AG04449 (cell line): ENCODE measurements at regions not wholly inside any gene's neighbourhood (a gene's known extent, or its start where the extent isn't known, plus 50 kb on each side); places are given as distances from the start of the nearest gene placed in this dataset.

Source experiments
- CTCF ChIA-PET: fragments of 350-600 bp; formaldehyde crosslinking; extraction: SDS; loops from one replicate; lab custom pipeline; 2021; ENCODE audit warnings: antibody characterized with exemption; lab: Yijun Ruan, JAX
- POLR2A ChIA-PET: fragments of 400-600, 350-600 bp; formaldehyde crosslinking; extraction: SDS; loops from one replicate; lab custom pipeline; 2020; ENCODE audit warnings: antibody characterized with exemption, inconsistent platforms; lab: Yijun Ruan, JAX
- DNase-seq: peaks from one replicate; pipeline ENCODE4 v3.0.0-alpha.2; 2010; ENCODE audit warnings: low read depth, low spot score
- H3K4me3 ChIP-seq: 2 replicates; pipeline ENCODE4 v1.5.1; 2011; ENCODE audit warnings: low read depth, mild to moderate bottlenecking, control low read depth, low read length
- CTCF ChIP-seq: IDR thresholded peaks from one replicate; pipeline ENCODE4 v1.5.1; 2011; ENCODE audit warnings: mild to moderate bottlenecking, moderate library complexity, low read length, control low read depth, inconsistent platforms; ENCODE audit not compliant: insufficient read depth; ENCODE audit errors: missing control alignments

GRCh38 chr6:40695750-40696415, 108.7 kb upstream of the LRFN2 start:
- H3K4me3 ChIP-seq, result no peak overlapping the region
- ChIA-PET POLR2A (no interaction called here), CTCF (interaction anchor here (0.6 kb wide), 1 partner anchor 415 kb away, joined by 3 read pairs; no protein-coding TSS in a partner anchor)
- DNase-seq, result no peak
- no peak for TF ChIP-seq CTCF

- DNase-seq, result no peak
- no peak overlapping the region for H3K4me3 ChIP-seq
- no peak for TF ChIP-seq CTCF
- CTCF ChIA-PET, result no interaction called here
- POLR2A ChIA-PET, result no interaction called here
These were observed 108.0 kb upstream of the LRFN2 start for GRCh38 chr6:40695114-40695513.

GRCh38 chr6:40693768-40694167, 106.6 kb upstream of the LRFN2 start:
- POLR2A ChIA-PET, result no interaction called here
- DNase-seq, result no peak
- no peak for TF ChIP-seq CTCF
- CTCF ChIA-PET, result no interaction called here
- no peak overlapping the region for H3K4me3 ChIP-seq

- ChIA-PET POLR2A (no interaction called here), CTCF (interaction anchor here (0.6 kb wide), 1 partner anchor 153 kb away, joined by 3 read pairs; no protein-coding TSS in a partner anchor)
- no peak for DNase-seq
These were observed 105.2 kb upstream of the LRFN2 start for GRCh38 chr6:40692337-40692736.

GRCh38 chr6:40689185-40689584, 102.0 kb upstream of the LRFN2 start:
- CTCF ChIA-PET, result interaction anchor here (1.1 kb wide), 1 partner anchor 333 kb away, joined by 4 read pairs; no protein-coding TSS in a partner anchor
- H3K4me3 ChIP-seq, result no peak overlapping the region
- POLR2A ChIA-PET, result no interaction called here
- no peak for DNase-seq
- TF ChIP-seq CTCF, result no peak

More at GRCh38 chr6:40692337-40692736, 105.2 kb upstream of the LRFN2 start:
- TF ChIP-seq CTCF, result no peak
- no peak overlapping the region for H3K4me3 ChIP-seq

- no peak for TF ChIP-seq CTCF
- no peak overlapping the region for H3K4me3 ChIP-seq
- no peak for DNase-seq
- ChIA-PET CTCF (no interaction called here), POLR2A (no interaction called here)
These were observed 101.1 kb upstream of the LRFN2 start for GRCh38 chr6:40688214-40688761.
